IMR-90 (cell line): ENCODE measurements at regions not wholly inside any gene's neighbourhood (a gene's known extent, or its start where the extent isn't known, plus 50 kb on each side); places are given as distances from the start of the nearest gene placed in this dataset.

Source experiments
- ATAC-seq: fragments of 200-7000 bp; cut with Tn5 transposase; 2 replicates; pipeline ENCODE4 v1.9.1; 2020; ENCODE audit warnings: low read depth, mild to moderate bottlenecking, moderate library complexity
- BruUV-seq: library from RNA; stranded (reverse); fragments of 400-500 nt; replicated peaks from 2 replicates; lab custom pipeline; 2021; lab: Mats Ljungman, UMichigan
- CTCF ChIA-PET: fragments of 300-600 bp; formaldehyde crosslinking; extraction: SDS; loops from one replicate; lab custom pipeline; 2021; ENCODE audit warnings: antibody characterized with exemption; lab: Yijun Ruan, JAX
- POLR2A ChIA-PET: fragments of 300-600 bp; sonication (Branson Sonifier 250); formaldehyde crosslinking; loops from one replicate; lab custom pipeline; 2022; ENCODE audit warnings: antibody characterized with exemption; ENCODE audit not compliant: unreplicated experiment; lab: Charles Lee
- DNase-seq: peaks from one replicate; pipeline ENCODE4 v3.0.0; 2013
- H2AFZ ChIP-seq: replicated peaks from 2 replicates; pipeline ENCODE3; 2013; ENCODE audit warnings: low read length, mild to moderate bottlenecking; ENCODE audit not compliant: poor library complexity
- H2AK5ac ChIP-seq: 2 replicates; pipeline ENCODE4 v1.6.1; 2013; ENCODE audit warnings: low read depth, low read length, inconsistent platforms
- H2AK9ac ChIP-seq: replicated peaks from 2 replicates; pipeline ENCODE3; 2013; ENCODE audit warnings: mild to moderate bottlenecking, low read depth, low read length, moderate library complexity; ENCODE audit not compliant: poor library complexity
- H2BK120ac ChIP-seq: 2 replicates; pipeline ENCODE4 v1.6.1; 2013; ENCODE audit warnings: low read depth, low read length, inconsistent platforms
- H2BK15ac ChIP-seq: 3 replicates; pipeline ENCODE4 v1.6.1; 2013; ENCODE audit warnings: low read depth, low read length, inconsistent platforms
- H2BK20ac ChIP-seq: 2 replicates; pipeline ENCODE4 v1.6.1; 2013; ENCODE audit warnings: low read depth, mild to moderate bottlenecking, inconsistent platforms, low read length, moderate library complexity
- H2BK5ac ChIP-seq: 2 replicates; pipeline ENCODE4 v1.6.1; 2013; ENCODE audit warnings: mild to moderate bottlenecking, low read depth, low read length, inconsistent platforms; ENCODE audit not compliant: poor library complexity, severe bottlenecking
- H3K14ac ChIP-seq: replicated peaks from 2 replicates; pipeline ENCODE4 v1.6.1; 2013; ENCODE audit warnings: low read depth, low read length, inconsistent platforms
- H3K18ac ChIP-seq: 2 replicates; pipeline ENCODE4 v1.6.1; 2013; ENCODE audit warnings: low read depth, low read length, control low read depth
- H3K23ac ChIP-seq: 2 replicates; pipeline ENCODE4 v1.6.1; 2013; ENCODE audit warnings: low read depth, low read length, inconsistent platforms
- H3K27ac ChIP-seq: 2 replicates; pipeline ENCODE4 v1.5.1; 2013; ENCODE audit warnings: mild to moderate bottlenecking, control low read depth, low read length; ENCODE audit not compliant: insufficient read depth
- H3K27me3 ChIP-seq: 2 replicates; pipeline ENCODE4 v1.6.1; 2013; ENCODE audit warnings: low read length; ENCODE audit not compliant: control insufficient read depth, insufficient read depth
- H3K36me3 ChIP-seq: 2 replicates; pipeline ENCODE4 v1.6.1; 2013; ENCODE audit warnings: low read length, mixed read lengths; ENCODE audit not compliant: control insufficient read depth, insufficient read depth
- H3K4ac ChIP-seq: 2 replicates; pipeline ENCODE4 v1.6.1; 2013; ENCODE audit warnings: low read depth, low read length, inconsistent platforms
- H3K4me1 ChIP-seq: 2 replicates; pipeline ENCODE4 v1.6.1; 2013; ENCODE audit warnings: low read length, mixed read lengths; ENCODE audit not compliant: control insufficient read depth, insufficient read depth
- H3K4me2 ChIP-seq: 2 replicates; pipeline ENCODE4 v1.6.1; 2013; ENCODE audit warnings: low read depth, mild to moderate bottlenecking, control low read depth, low read length, moderate library complexity
- H3K4me3 ChIP-seq: 2 replicates; pipeline ENCODE4 v1.5.1; 2013; ENCODE audit warnings: low read depth, mild to moderate bottlenecking, control low read depth, low read length, moderate library complexity; ENCODE audit not compliant: insufficient read depth
- H3K56ac ChIP-seq: 2 replicates; pipeline ENCODE4 v1.6.1; 2013; ENCODE audit warnings: low read length, inconsistent platforms; ENCODE audit not compliant: insufficient read depth; ENCODE audit errors: extremely low read depth
- H3K79me1 ChIP-seq, 2 experiments: 2 replicates each; pipeline ENCODE4 v1.6.1; 2013; ENCODE audit warnings: low read length in 2 of 2, inconsistent platforms in 1 of 2, low read depth in 1 of 2
- H3K9ac ChIP-seq: 2 replicates; pipeline ENCODE4 v1.6.1; 2013; ENCODE audit warnings: low read depth, low read length, control low read depth
- H3K9me1 ChIP-seq: 2 replicates; pipeline ENCODE4 v1.6.1; 2013; ENCODE audit warnings: low read length, inconsistent platforms; ENCODE audit not compliant: insufficient read depth
- H3K9me3 ChIP-seq: 2 replicates; pipeline ENCODE4 v1.6.1; 2013; ENCODE audit warnings: low read length; ENCODE audit not compliant: control insufficient read depth, insufficient read depth
- H4K20me1 ChIP-seq: 2 replicates; pipeline ENCODE4 v1.6.1; 2013; ENCODE audit warnings: low read length, inconsistent platforms; ENCODE audit not compliant: insufficient read depth
- H4K5ac ChIP-seq: 2 replicates; pipeline ENCODE4 v1.6.1; 2013; ENCODE audit warnings: mild to moderate bottlenecking, low read depth, low read length, control low read depth
- H4K8ac ChIP-seq, 2 experiments: 2 replicates each; pipeline ENCODE4 v1.6.1; 2013; ENCODE audit warnings: low read depth in 2 of 2, low read length in 2 of 2, control low read depth in 1 of 2, inconsistent platforms in 1 of 2
- H4K91ac ChIP-seq: 2 replicates; pipeline ENCODE4 v1.6.1; 2013; ENCODE audit warnings: low read depth, low read length, inconsistent platforms; ENCODE audit not compliant: insufficient read depth
- CEBPB ChIP-seq: IDR thresholded peaks from 2 replicates; pipeline ENCODE4 v1.6.1; 2012; ENCODE audit warnings: low read depth, low read length, improper control_type of control experiment
- MAZ ChIP-seq: IDR thresholded peaks from 2 replicates; pipeline ENCODE4 v1.6.1; 2012; ENCODE audit warnings: low read depth, mild to moderate bottlenecking, low read length, improper control_type of control experiment, moderate library complexity, borderline replicate concordance
- NFE2L2 ChIP-seq: fragments of 150-350 bp; IDR thresholded peaks from 2 replicates; pipeline ENCODE4 v1.6.1; 2016; ENCODE audit warnings: low read depth, mild to moderate bottlenecking, low read length
- RAD21 ChIP-seq: IDR thresholded peaks from 2 replicates; pipeline ENCODE4 v1.6.1; 2012; ENCODE audit warnings: low read length, improper control_type of control experiment
- RCOR1 ChIP-seq: IDR thresholded peaks from 2 replicates; pipeline ENCODE4 v1.6.1; 2012; ENCODE audit warnings: mild to moderate bottlenecking, low read length, improper control_type of control experiment; ENCODE audit not compliant: insufficient replicate concordance
- RFX5 ChIP-seq: IDR thresholded peaks from 2 replicates; pipeline ENCODE4 v1.8.0; 2012; ENCODE audit warnings: low read depth, mild to moderate bottlenecking, low read length, moderate library complexity
- SMC3 ChIP-seq: fragments of 150-350 bp; IDR thresholded peaks from 2 replicates; pipeline ENCODE4 v1.6.1; 2016; ENCODE audit warnings: low read depth, mild to moderate bottlenecking, antibody characterized with exemption, low read length, moderate library complexity
- USF2 ChIP-seq: fragments of 150-350 bp; IDR thresholded peaks from 2 replicates; pipeline ENCODE4 v1.6.1; 2017; ENCODE audit warnings: mild to moderate bottlenecking, antibody characterized with exemption, low read length, low read depth
- WGBS, 2 experiments: methylation state at CpG; one replicate each; pipeline versions ENCODE4 v1.1.5 to v1.1.7; 2013; ENCODE audit warnings: missing lambda C conversion rate in 2 of 2; ENCODE audit not compliant: insufficient read length in 1 of 2; ENCODE audit errors: extremely low coverage in 2 of 2; 5-methylcytosine and 5-hydroxymethylcytosine counted together
- dilution Hi-C: fragments of 300-500 bp; cut with HindIII; formaldehyde crosslinking; loops from one replicate; pipeline ENCODE4 v1.14.3; 2018; ENCODE audit warnings: low sequenced_read_pairs; ENCODE audit not compliant: unreplicated experiment
- in situ Hi-C: fragments of 300-500 bp; cut with MboI; formaldehyde crosslinking; loops from 3 replicates; pipeline ENCODE4 v1.14.3; 2019; ENCODE audit warnings: low sequenced_read_pairs, inconsistent platforms, mixed read lengths
- intact Hi-C: fragments of 100-400 bp; cut with micrococcal nuclease; formaldehyde crosslinking; loops from 2 replicates; pipeline ENCODE4 v1.10.0; 2022
- TF ChIP-seq, protein P1 (sequence below): fragments of 150-350 bp; IDR thresholded peaks from 2 replicates; pipeline ENCODE4 v1.6.1; 2016; ENCODE audit warnings: low read depth, mild to moderate bottlenecking, low read length, moderate library complexity, borderline replicate concordance
- TF ChIP-seq, protein P2 (sequence below): conservative IDR thresholded peaks from 2 replicates; pipeline ENCODE4 v1.5.1; 2012; ENCODE audit warnings: mild to moderate bottlenecking, low read depth, low read length, improper control_type of control experiment

DNA sequence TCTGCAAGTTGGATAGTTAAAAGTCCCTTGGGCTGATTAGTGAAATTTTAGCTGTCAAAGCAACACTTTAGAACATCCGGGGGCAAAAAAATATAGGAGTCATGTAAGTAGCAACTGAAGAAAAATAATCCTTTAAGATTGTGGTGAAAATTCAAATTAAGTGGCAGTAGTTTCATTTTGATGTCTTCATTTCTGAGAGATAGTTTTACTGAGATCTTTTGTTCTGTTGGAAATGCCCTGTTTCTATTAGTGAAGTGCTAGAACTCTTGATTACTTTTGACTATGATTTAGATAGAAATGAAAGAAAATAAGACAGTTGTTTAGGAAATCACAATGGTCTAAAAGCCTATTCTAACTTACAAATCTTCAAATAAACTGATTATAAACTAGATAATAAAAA, 587.3 kb upstream of the MMS22L start:
- in situ Hi-C loops = no loop called here
- H3K9me3 ChIP-seq = no peaks in the 10 kb centered on the region
- H2AK9ac ChIP-seq = no peak overlapping the region
- dilution Hi-C loops = no loop called here
- no peak overlapping the region for H2AK5ac ChIP-seq
- BruUV-seq = no TSS peak
- H2BK5ac ChIP-seq = no peak overlapping the region
- intact Hi-C loops = no loop called here
- H3K27ac ChIP-seq = no peak overlapping the region
- no peak overlapping the region for H4K5ac ChIP-seq
- H2AFZ ChIP-seq = no peak overlapping the region
- H3K23ac ChIP-seq = no peak overlapping the region
- H4K20me1 ChIP-seq = no peaks in the 10 kb centered on the region
- no peak overlapping the region for H2BK15ac ChIP-seq
- WGBS, 2 experiments = no CpG with 5 or more reads among the region's 1 CpG
- H4K91ac ChIP-seq = no peak overlapping the region
- H3K14ac ChIP-seq = no peak overlapping the region
- no peaks in the 10 kb centered on the region for H3K4me1 ChIP-seq
- no peaks in the 10 kb centered on the region for H3K36me3 ChIP-seq
- POLR2A ChIA-PET = no interaction called here
- no peak overlapping the region for H2BK20ac ChIP-seq
- H2BK120ac ChIP-seq = no peak overlapping the region
- H4K8ac ChIP-seq = no peak overlapping the region
- H3K27me3 ChIP-seq = no peaks in the 10 kb centered on the region
- no peaks in the 10 kb centered on the region for H3K9me1 ChIP-seq
- no peak for ATAC-seq
- no peak overlapping the region for H3K9ac ChIP-seq
- no peak overlapping the region for H3K4me2 ChIP-seq
- no peak overlapping the region for H3K4ac ChIP-seq
- no peak overlapping the region for H3K56ac ChIP-seq
- no peak for DNase-seq
- H3K4me3 ChIP-seq = no peak overlapping the region
- CTCF ChIA-PET = interaction anchor here (0.7 kb wide), 1 partner anchor 10 kb away, joined by 3 read pairs; no protein-coding TSS in a partner anchor
- no peaks in the 10 kb centered on the region for H3K79me1 ChIP-seq
- TF ChIP-seq CEBPB (no peak), USF2 (no peak), RFX5 (no peak), RAD21 (no peak), MAZ (no peak), NFE2L2 (no peak), SMC3 (no peak), RCOR1 (no peak)
- TF ChIP-seq, protein P1, sequence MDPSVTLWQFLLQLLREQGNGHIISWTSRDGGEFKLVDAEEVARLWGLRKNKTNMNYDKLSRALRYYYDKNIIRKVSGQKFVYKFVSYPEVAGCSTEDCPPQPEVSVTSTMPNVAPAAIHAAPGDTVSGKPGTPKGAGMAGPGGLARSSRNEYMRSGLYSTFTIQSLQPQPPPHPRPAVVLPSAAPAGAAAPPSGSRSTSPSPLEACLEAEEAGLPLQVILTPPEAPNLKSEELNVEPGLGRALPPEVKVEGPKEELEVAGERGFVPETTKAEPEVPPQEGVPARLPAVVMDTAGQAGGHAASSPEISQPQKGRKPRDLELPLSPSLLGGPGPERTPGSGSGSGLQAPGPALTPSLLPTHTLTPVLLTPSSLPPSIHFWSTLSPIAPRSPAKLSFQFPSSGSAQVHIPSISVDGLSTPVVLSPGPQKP = no peak
- TF ChIP-seq, protein P2, sequence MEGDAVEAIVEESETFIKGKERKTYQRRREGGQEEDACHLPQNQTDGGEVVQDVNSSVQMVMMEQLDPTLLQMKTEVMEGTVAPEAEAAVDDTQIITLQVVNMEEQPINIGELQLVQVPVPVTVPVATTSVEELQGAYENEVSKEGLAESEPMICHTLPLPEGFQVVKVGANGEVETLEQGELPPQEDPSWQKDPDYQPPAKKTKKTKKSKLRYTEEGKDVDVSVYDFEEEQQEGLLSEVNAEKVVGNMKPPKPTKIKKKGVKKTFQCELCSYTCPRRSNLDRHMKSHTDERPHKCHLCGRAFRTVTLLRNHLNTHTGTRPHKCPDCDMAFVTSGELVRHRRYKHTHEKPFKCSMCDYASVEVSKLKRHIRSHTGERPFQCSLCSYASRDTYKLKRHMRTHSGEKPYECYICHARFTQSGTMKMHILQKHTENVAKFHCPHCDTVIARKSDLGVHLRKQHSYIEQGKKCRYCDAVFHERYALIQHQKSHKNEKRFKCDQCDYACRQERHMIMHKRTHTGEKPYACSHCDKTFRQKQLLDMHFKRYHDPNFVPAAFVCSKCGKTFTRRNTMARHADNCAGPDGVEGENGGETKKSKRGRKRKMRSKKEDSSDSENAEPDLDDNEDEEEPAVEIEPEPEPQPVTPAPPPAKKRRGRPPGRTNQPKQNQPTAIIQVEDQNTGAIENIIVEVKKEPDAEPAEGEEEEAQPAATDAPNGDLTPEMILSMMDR = no peak
- H3K18ac ChIP-seq = no peak overlapping the region
